NT2/D1 (cell line): ENCODE measurements at regions not wholly inside any gene's neighbourhood (a gene's known extent, or its start where the extent isn't known, plus 50 kb on each side); places are given as distances from the start of the nearest gene placed in this dataset.

Experiments used
- DNase-seq: peaks from one replicate; pipeline ENCODE4 v3.0.0-alpha.2; 2011; ENCODE audit warnings: low read depth, low spot score
- H3K27me3 ChIP-seq: 2 replicates; pipeline ENCODE4 v1.6.0; 2011; ENCODE audit warnings: mild to moderate bottlenecking; ENCODE audit not compliant: insufficient read length, insufficient read depth
- H3K36me3 ChIP-seq: 2 replicates; pipeline ENCODE4 v1.6.1; 2011; ENCODE audit warnings: mild to moderate bottlenecking, low read length, mixed read lengths; ENCODE audit not compliant: insufficient read depth, insufficient read length
- H3K4me1 ChIP-seq: 2 replicates; pipeline ENCODE4 v1.5.1; 2011; ENCODE audit not compliant: insufficient read depth, insufficient read length
- H3K4me3 ChIP-seq: 2 replicates; pipeline ENCODE4 v1.5.1; 2011; ENCODE audit warnings: low read depth; ENCODE audit not compliant: insufficient read length
- H3K9ac ChIP-seq: 2 replicates; pipeline ENCODE4 v1.6.0; 2011; ENCODE audit warnings: low read depth; ENCODE audit not compliant: insufficient read length
- H3K9me3 ChIP-seq: 2 replicates; pipeline ENCODE4 v1.5.1; 2011; ENCODE audit warnings: mild to moderate bottlenecking, low read length; ENCODE audit not compliant: insufficient read depth
- SUZ12 ChIP-seq: IDR thresholded peaks from 2 replicates; pipeline ENCODE4 v1.6.1; 2011; ENCODE audit not compliant: insufficient read length, insufficient read depth; ENCODE audit errors: extremely low read depth
- YY1 ChIP-seq: IDR thresholded peaks from 2 replicates; pipeline ENCODE4 v1.6.1; 2011; ENCODE audit not compliant: insufficient read length, insufficient read depth
- ZNF274 ChIP-seq: IDR thresholded peaks from 2 replicates; pipeline ENCODE4 v1.6.1; 2011; ENCODE audit warnings: mild to moderate bottlenecking, low read depth, low read length

GRCh38 chr2:145022666-145023333 lies 502.9 kb upstream of the ZEB2 start:
- no peak for DNase-seq
- Histone ChIP-seq H3K36me3 (no peaks in the 10 kb centered on the region), H3K4me3 (no peak overlapping the region), H3K4me1 (no peaks in the 10 kb centered on the region), H3K9ac (no peak overlapping the region), H3K27me3 (no peaks in the 10 kb centered on the region), H3K9me3 (no peaks in the 10 kb centered on the region)
- TF ChIP-seq SUZ12 (no peak), ZNF274 (no peak), YY1 (no peak)

- Histone ChIP-seq H3K27me3 (no peaks in the 10 kb centered on the region), H3K36me3 (no peaks in the 10 kb centered on the region), H3K9me3 (no peaks in the 10 kb centered on the region), H3K4me1 (no peaks in the 10 kb centered on the region), H3K4me3 (no peak overlapping the region), H3K9ac (no peak overlapping the region)
- TF ChIP-seq ZNF274 (no peak), SUZ12 (no peak), YY1 (no peak)
- no peak for DNase-seq
These were observed 502.2 kb upstream of the ZEB2 start for GRCh38 chr2:145021962-145022665.

- TF ChIP-seq YY1 (no peak), ZNF274 (no peak), SUZ12 (no peak)
These were observed 500.8 kb upstream of the ZEB2 start for GRCh38 chr2:145020694-145021093.

GRCh38 chr2:145020139-145020538 lies 500.2 kb upstream of the ZEB2 start:
- no peak for DNase-seq
- TF ChIP-seq SUZ12, result no peak
- TF ChIP-seq YY1, result no peak
- no peak for TF ChIP-seq ZNF274
- no peaks in the 10 kb centered on the region for H3K27me3 ChIP-seq
- H3K9me3 ChIP-seq, result no peaks in the 10 kb centered on the region
- no peaks in the 10 kb centered on the region for H3K36me3 ChIP-seq
- no peaks in the 10 kb centered on the region for H3K4me1 ChIP-seq
- H3K4me3 ChIP-seq, result no peak overlapping the region
- no peak overlapping the region for H3K9ac ChIP-seq

More at GRCh38 chr2:145020694-145021093, 500.8 kb upstream of the ZEB2 start:
- Histone ChIP-seq H3K9me3 (no peaks in the 10 kb centered on the region), H3K36me3 (no peaks in the 10 kb centered on the region), H3K9ac (no peak overlapping the region), H3K4me1 (no peaks in the 10 kb centered on the region), H3K4me3 (no peak overlapping the region), H3K27me3 (no peaks in the 10 kb centered on the region)
- no peak for DNase-seq

GRCh38 chr2:145018502-145018901 lies 498.6 kb upstream of the ZEB2 start:
- H3K4me3 ChIP-seq, result no peak overlapping the region
- H3K36me3 ChIP-seq, result no peaks in the 10 kb centered on the region
- DNase-seq, result no peak
- no peak overlapping the region for H3K9ac ChIP-seq
- no peaks in the 10 kb centered on the region for H3K4me1 ChIP-seq
- H3K27me3 ChIP-seq, result no peaks in the 10 kb centered on the region
- TF ChIP-seq YY1, result no peak
- TF ChIP-seq SUZ12, result no peak
- no peak for TF ChIP-seq ZNF274
- H3K9me3 ChIP-seq, result no peaks in the 10 kb centered on the region

GRCh38 chr2:145017149-145017548 lies 497.2 kb upstream of the ZEB2 start:
- Histone ChIP-seq H3K4me3 (no peak overlapping the region), H3K9ac (no peak overlapping the region), H3K9me3 (no peaks in the 10 kb centered on the region), H3K27me3 (no peaks in the 10 kb centered on the region), H3K36me3 (no peaks in the 10 kb centered on the region), H3K4me1 (no peaks in the 10 kb centered on the region)
- DNase-seq, result no peak
- TF ChIP-seq YY1 (no peak), SUZ12 (no peak), ZNF274 (no peak)

GRCh38 chr2:145016711-145017110 lies 496.8 kb upstream of the ZEB2 start:
- no peak overlapping the region for H3K9ac ChIP-seq
- TF ChIP-seq SUZ12 (no peak), YY1 (no peak), ZNF274 (no peak)
- DNase-seq, result no peak

More at GRCh38 chr2:145016711-145017110, 496.8 kb upstream of the ZEB2 start:
- Histone ChIP-seq H3K36me3 (no peaks in the 10 kb centered on the region), H3K9me3 (no peaks in the 10 kb centered on the region), H3K27me3 (no peaks in the 10 kb centered on the region), H3K4me3 (no peak overlapping the region), H3K4me1 (no peaks in the 10 kb centered on the region)
